Effector memory CD8-positive, alpha-beta T cell (primary cell): ENCODE measurements at regions not wholly inside any gene's neighbourhood (a gene's known extent, or its start where the extent isn't known, plus 50 kb on each side); places are given as distances from the start of the nearest gene placed in this dataset.

Experiments used
- ATAC-seq: fragments of 150-1000 bp; cut with Tn5 transposase; replicated peaks from 2 replicates; pipeline ENCODE4 v1.10.0; 2021; ENCODE audit warnings: mild to moderate bottlenecking, moderate library complexity
- DNase-seq, 3 experiments: peaks; one replicate each; pipeline ENCODE4 v3.0.0; 2021
- H3K27ac Mint-ChIP-seq, 2 donors: one replicate each; pipeline ENCODE4 v1.8.0; 2022; ENCODE audit warnings: mild to moderate bottlenecking in 2 of 2, mixed read lengths in 2 of 2, moderate library complexity in 2 of 2
- H3K27me3 Mint-ChIP-seq, 2 donors: one replicate each; pipeline ENCODE4 v1.8.0; 2022; ENCODE audit warnings: mixed read lengths in 2 of 2
- H3K36me3 Mint-ChIP-seq: one replicate; pipeline ENCODE4 v1.8.0; 2022; ENCODE audit warnings: mild to moderate bottlenecking, moderate library complexity, mixed read lengths; ENCODE audit not compliant: insufficient read depth
- H3K4me1 Mint-ChIP-seq, 2 donors: one replicate each; pipeline ENCODE4 v1.8.0; 2022; ENCODE audit warnings: low read depth in 2 of 2, mixed read lengths in 2 of 2
- H3K4me3 Mint-ChIP-seq, 2 donors: one replicate each; pipeline ENCODE4 v1.8.0; 2022; ENCODE audit warnings: mild to moderate bottlenecking in 2 of 2, mixed read lengths in 2 of 2, moderate library complexity in 2 of 2
- H3K9me3 Mint-ChIP-seq, 2 donors: one replicate each; pipeline ENCODE4 v1.8.0; 2022; ENCODE audit warnings: mixed read lengths in 2 of 2

- no peaks in the 10 kb centered on the region for H3K27me3 Mint-ChIP-seq
- no peak for ATAC-seq
- no peak overlapping the region for H3K4me3 Mint-ChIP-seq
- H3K36me3 Mint-ChIP-seq = no peaks in the 10 kb centered on the region
- no peak overlapping the region for H3K27ac Mint-ChIP-seq
- no peak for DNase-seq
- peaks cover under 1 to 8% of the 10 kb centered on the region in 2 donors for H3K9me3 Mint-ChIP-seq
- no peaks in the 10 kb centered on the region for H3K4me1 Mint-ChIP-seq
Measured at GRCh38 chr21:20538039-20538658, 460.1 kb upstream of the NCAM2 start.

GRCh38 chr21:20545454-20545853 lies 452.8 kb upstream of the NCAM2 start:
- Mint-ChIP-seq H3K36me3 (no peaks in the 10 kb centered on the region), H3K9me3 (peaks cover 0 to 8% of the 10 kb centered on the region in 2 donors), H3K4me3 (no peak overlapping the region), H3K4me1 (no peaks in the 10 kb centered on the region), H3K27me3 (no peaks in the 10 kb centered on the region), H3K27ac (no peak overlapping the region)
- no peak for ATAC-seq
- DNase-seq = no peak

- Mint-ChIP-seq H3K9me3 (peaks cover 0 to 5% of the 10 kb centered on the region in 2 donors), H3K27ac (no peak overlapping the region), H3K27me3 (no peaks in the 10 kb centered on the region), H3K36me3 (no peaks in the 10 kb centered on the region), H3K4me3 (no peak overlapping the region), H3K4me1 (no peaks in the 10 kb centered on the region)
- DNase-seq = no peak
- ATAC-seq = no peak
Measured at GRCh38 chr21:20551939-20552338, 446.3 kb upstream of the NCAM2 start.

- no peaks in the 10 kb centered on the region for H3K4me1 Mint-ChIP-seq
- H3K4me3 Mint-ChIP-seq = no peak overlapping the region
- ATAC-seq = no peak
Measured at GRCh38 chr21:20554785-20555184, 443.4 kb upstream of the NCAM2 start.

GRCh38 chr21:20570824-20571232 lies 427.4 kb upstream of the NCAM2 start:
- Mint-ChIP-seq H3K4me3 (no peak overlapping the region), H3K27me3 (no peaks in the 10 kb centered on the region), H3K9me3 (peaks cover 0 to 4% of the 10 kb centered on the region in 2 donors), H3K27ac (no peak overlapping the region), H3K4me1 (no peaks in the 10 kb centered on the region), H3K36me3 (no peaks in the 10 kb centered on the region)
- ATAC-seq (no peak), DNase-seq (no peak)

More at GRCh38 chr21:20554785-20555184, 443.4 kb upstream of the NCAM2 start:
- no peaks in the 10 kb centered on the region for H3K27me3 Mint-ChIP-seq
- H3K27ac Mint-ChIP-seq = no peak overlapping the region
- DNase-seq = no peak
- H3K9me3 Mint-ChIP-seq = peaks cover 0 to 5% of the 10 kb centered on the region in 2 donors
- H3K36me3 Mint-ChIP-seq = no peaks in the 10 kb centered on the region

- no peak overlapping the region for H3K4me3 Mint-ChIP-seq
- ATAC-seq (no peak), DNase-seq (no peak)
- H3K27me3 Mint-ChIP-seq = no peaks in the 10 kb centered on the region
- no peaks in the 10 kb centered on the region for H3K36me3 Mint-ChIP-seq
- H3K27ac Mint-ChIP-seq = no peak overlapping the region
- H3K9me3 Mint-ChIP-seq = peaks cover 0 to 4% of the 10 kb centered on the region in 2 donors
- no peaks in the 10 kb centered on the region for H3K4me1 Mint-ChIP-seq
Measured at GRCh38 chr21:20572582-20572981, 425.6 kb upstream of the NCAM2 start.

- DNase-seq (no peak), ATAC-seq (no peak)
- Mint-ChIP-seq H3K9me3 (peaks cover 0 to 1% of the 10 kb centered on the region in 2 donors), H3K27ac (no peak overlapping the region), H3K4me3 (no peak overlapping the region), H3K4me1 (no peaks in the 10 kb centered on the region), H3K36me3 (no peaks in the 10 kb centered on the region), H3K27me3 (no peaks in the 10 kb centered on the region)
Measured at GRCh38 chr21:20581361-20581760, 416.8 kb upstream of the NCAM2 start.

- ATAC-seq (no peak), DNase-seq (no peak)
- no peak overlapping the region for H3K4me3 Mint-ChIP-seq
- no peaks in the 10 kb centered on the region for H3K4me1 Mint-ChIP-seq
- H3K27ac Mint-ChIP-seq = no peak overlapping the region
- peaks cover 5% of the 10 kb centered on the region in 2 donors for H3K9me3 Mint-ChIP-seq
- no peaks in the 10 kb centered on the region for H3K27me3 Mint-ChIP-seq
- H3K36me3 Mint-ChIP-seq = no peaks in the 10 kb centered on the region
Measured at GRCh38 chr21:20591284-20591683, 406.9 kb upstream of the NCAM2 start.

GRCh38 chr21:20592463-20592862 lies 405.7 kb upstream of the NCAM2 start:
- Mint-ChIP-seq H3K27me3 (no peaks in the 10 kb centered on the region), H3K9me3 (peaks cover 5% of the 10 kb centered on the region in 2 donors), H3K36me3 (no peaks in the 10 kb centered on the region), H3K4me3 (no peak overlapping the region), H3K4me1 (no peaks in the 10 kb centered on the region), H3K27ac (no peak overlapping the region)
- ATAC-seq (no peak), DNase-seq (no peak)

- H3K27me3 Mint-ChIP-seq = no peaks in the 10 kb centered on the region
- H3K27ac Mint-ChIP-seq = no peak overlapping the region
- H3K36me3 Mint-ChIP-seq = no peaks in the 10 kb centered on the region
- no peak overlapping the region for H3K4me3 Mint-ChIP-seq
- DNase-seq (no peak), ATAC-seq (no peak)
- H3K9me3 Mint-ChIP-seq = peaks cover 8 to 11% of the 10 kb centered on the region in 2 donors
- no peaks in the 10 kb centered on the region for H3K4me1 Mint-ChIP-seq
Measured at GRCh38 chr21:20603236-20603635, 395.0 kb upstream of the NCAM2 start.

- no peak overlapping the region for H3K4me3 Mint-ChIP-seq
- H3K27me3 Mint-ChIP-seq = no peaks in the 10 kb centered on the region
- no peak for ATAC-seq
- no peaks in the 10 kb centered on the region for H3K4me1 Mint-ChIP-seq
- peaks cover 7 to 36% of the 10 kb centered on the region in 2 donors for H3K9me3 Mint-ChIP-seq
- no peaks in the 10 kb centered on the region for H3K36me3 Mint-ChIP-seq
- DNase-seq = no peak
- no peak overlapping the region for H3K27ac Mint-ChIP-seq
Measured at GRCh38 chr21:20611008-20611407, 387.2 kb upstream of the NCAM2 start.

- Mint-ChIP-seq H3K9me3 (peaks cover 4 to 29% of the 10 kb centered on the region in 2 donors), H3K27me3 (no peaks in the 10 kb centered on the region), H3K4me3 (no peak overlapping the region), H3K4me1 (no peaks in the 10 kb centered on the region), H3K36me3 (no peaks in the 10 kb centered on the region), H3K27ac (no peak overlapping the region)
- ATAC-seq (no peak), DNase-seq (no peak)
Measured at GRCh38 chr21:20613654-20614053, 384.6 kb upstream of the NCAM2 start.

- Mint-ChIP-seq H3K27me3 (no peaks in the 10 kb centered on the region), H3K4me1 (no peaks in the 10 kb centered on the region), H3K36me3 (no peaks in the 10 kb centered on the region), H3K9me3 (peaks cover 5 to 19% of the 10 kb centered on the region in 2 donors), H3K27ac (no peak overlapping the region), H3K4me3 (no peak overlapping the region)
- no peak for ATAC-seq
- DNase-seq = no peak
Measured at GRCh38 chr21:20617130-20617529, 381.1 kb upstream of the NCAM2 start.

GRCh38 chr21:20618878-20619277 lies 379.3 kb upstream of the NCAM2 start:
- no peaks in the 10 kb centered on the region for H3K27me3 Mint-ChIP-seq
- ATAC-seq (no peak), DNase-seq (no peak)
- no peaks in the 10 kb centered on the region for H3K36me3 Mint-ChIP-seq
- H3K4me3 Mint-ChIP-seq = no peak overlapping the region
- no peak overlapping the region for H3K27ac Mint-ChIP-seq
- H3K4me1 Mint-ChIP-seq = no peaks in the 10 kb centered on the region
- peaks cover 5 to 22% of the 10 kb centered on the region in 2 donors for H3K9me3 Mint-ChIP-seq
